ENCODE measurements at regions not wholly inside any gene's neighbourhood (a gene's known extent, or its start where the extent isn't known, plus 50 kb on each side); places are given as distances from the start of the nearest gene placed in this dataset.
"Not testable (repeated sequence)": the region's sequence is repeated elsewhere in the genome, so short reads cannot be mapped to it uniquely, and the experiment has no call there.

DNA sequence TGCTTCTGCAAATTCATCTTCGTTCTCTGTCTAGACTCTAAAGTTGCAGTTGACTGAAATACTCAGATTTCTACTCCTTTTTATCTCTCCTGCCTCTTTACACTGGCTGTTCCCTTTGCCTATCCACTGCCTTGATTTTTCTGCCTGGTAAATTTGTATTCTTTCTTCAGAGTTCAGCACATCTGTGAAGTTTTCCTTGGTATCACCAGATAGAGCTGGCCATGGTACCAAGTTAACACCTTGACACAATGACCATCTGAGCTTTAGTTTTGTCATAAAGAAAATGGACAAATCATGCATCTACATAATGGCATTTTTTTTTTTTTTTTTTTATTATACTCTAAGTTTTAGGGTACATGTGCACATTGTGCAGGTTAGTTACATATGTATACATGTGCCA, 143.0 kb downstream of the PPP1R3A start:
- no peak for DNase-seq

GRCh38 chr7:113775401-113775800, 143.4 kb downstream of the PPP1R3A start:
- DNase-seq, result no peak

- DNase-seq, result peak; percentile 3
Observed at GRCh38 chr7:113774182-113774807, 144.5 kb downstream of the PPP1R3A start.

DNA sequence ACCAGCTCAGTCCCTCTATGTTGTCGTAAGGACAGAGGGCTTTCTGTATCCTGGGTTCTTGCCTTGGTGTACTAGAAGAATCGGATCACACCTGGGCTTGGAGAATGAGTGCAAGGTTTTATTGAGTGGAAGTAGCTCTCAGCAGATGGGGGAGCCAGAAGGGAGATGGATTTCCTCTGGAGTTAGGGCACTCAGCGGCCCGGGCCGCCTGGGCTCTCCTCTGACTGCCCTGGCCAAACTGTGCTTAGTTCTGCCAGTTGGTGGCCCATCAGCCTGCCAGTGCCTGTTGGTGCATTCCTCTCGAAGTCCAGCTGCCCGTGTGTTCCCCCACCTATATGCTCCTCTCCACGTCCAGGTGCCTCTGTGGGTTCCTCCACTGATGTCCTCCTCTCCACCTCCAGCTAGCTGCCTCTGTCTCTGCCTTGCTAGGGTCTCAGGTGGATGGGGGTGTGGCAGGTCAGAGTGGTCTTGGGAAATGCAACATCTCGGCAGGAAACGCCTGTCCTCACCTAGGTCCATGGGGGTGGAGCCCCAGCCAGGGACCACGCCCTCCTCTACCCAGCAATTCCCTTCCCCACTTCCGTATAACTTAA, 148.6 kb downstream of the PPP1R3A start:
- no peak for DNase-seq

- DNase-seq, result no peak
Observed at GRCh38 chr7:113768387-113768786, 150.4 kb downstream of the PPP1R3A start.

GRCh38 chr7:113764401-113765035, 154.3 kb downstream of the PPP1R3A start:
- no peak for DNase-seq

GRCh38 chr7:113763226-113763625, 155.6 kb downstream of the PPP1R3A start:
- no peak for DNase-seq

DNA sequence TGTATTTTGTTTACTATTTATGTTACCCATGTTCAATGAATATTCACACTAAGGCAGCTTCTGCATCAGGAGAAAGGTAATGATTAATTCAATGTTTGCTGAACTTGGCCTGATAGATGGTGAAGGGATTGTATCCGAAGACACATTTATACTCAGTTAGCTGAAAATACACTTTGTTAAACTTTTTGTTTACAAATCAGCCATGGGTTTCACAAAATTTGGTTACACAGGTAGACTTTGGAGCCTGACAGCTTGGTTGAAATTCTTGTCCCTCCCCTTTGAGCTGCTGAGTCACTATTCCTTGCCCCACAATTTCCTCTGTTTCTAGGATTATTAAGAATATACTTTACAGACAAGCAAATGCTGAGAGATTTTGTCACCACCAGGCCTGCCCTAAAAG, 162.6 kb downstream of the PPP1R3A start:
- DNase-seq, result no peak

DNA sequence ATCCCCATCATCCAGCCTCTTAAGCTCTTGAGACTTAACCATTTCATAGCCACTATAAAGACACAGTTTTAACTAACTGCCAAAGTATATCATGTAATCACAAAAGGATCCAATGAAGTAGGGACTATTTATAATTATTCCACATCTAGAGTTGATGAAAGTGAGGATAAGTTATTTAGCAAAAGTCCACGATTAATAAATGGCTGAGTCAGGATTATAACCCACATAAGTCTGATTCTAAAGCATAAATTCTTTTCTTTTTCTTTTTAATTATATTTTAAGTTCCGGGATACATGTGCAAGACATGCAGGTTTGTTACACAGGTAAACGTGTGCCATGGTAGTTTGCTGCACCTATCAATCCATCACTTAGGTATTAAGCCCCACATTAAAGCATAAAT, 166.1 kb downstream of the PPP1R3A start:
- no peak for DNase-seq

DNA sequence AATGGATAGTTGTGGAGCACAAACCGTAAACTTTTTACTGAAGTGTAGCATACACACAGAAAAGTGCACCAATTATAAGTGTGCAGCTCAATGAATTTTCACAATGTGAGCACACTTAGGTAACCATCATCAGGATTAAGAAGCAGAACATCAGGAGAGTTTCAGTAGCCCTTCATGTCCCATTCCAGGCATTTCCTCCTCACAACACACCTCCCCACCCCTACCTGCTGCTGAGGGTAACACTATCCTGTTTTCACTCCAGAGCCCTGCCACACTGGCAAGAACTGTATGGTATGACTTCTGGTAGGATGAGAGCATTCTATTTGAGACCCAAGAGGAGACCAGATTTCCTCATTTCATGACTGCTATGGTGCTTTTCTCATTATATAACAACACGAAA, 166.5 kb downstream of the PPP1R3A start:
- DNase-seq, result no peak

GRCh38 chr7:113751547-113751946, 167.3 kb downstream of the PPP1R3A start:
- no peak for DNase-seq

GRCh38 chr7:113748385-113748784, 170.4 kb downstream of the PPP1R3A start:
- not testable (repeated sequence) for DNase-seq

- DNase-seq, result not testable (repeated sequence)
Observed at GRCh38 chr7:113742946-113743431, 175.8 kb downstream of the PPP1R3A start.

DNA sequence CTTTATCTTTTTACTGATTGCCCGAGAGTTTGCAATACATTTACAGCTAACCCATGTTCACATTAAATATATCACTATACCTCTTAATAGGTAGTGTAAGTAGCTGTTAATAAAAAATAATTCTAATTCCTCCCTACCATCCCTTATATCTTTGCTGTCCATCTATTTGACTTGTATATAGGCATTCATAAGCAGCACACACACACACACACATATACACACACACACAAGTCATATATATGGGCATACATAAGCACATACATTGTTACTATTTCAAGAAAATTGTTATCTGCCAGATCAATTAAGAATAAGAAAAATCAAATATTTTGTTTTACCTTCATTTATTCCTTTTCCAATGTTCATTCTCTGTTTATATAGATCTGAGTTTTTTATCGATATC, 176.4 kb downstream of the PPP1R3A start:
- DNase-seq, result no peak

- DNase-seq, result no peak
Observed at GRCh38 chr7:113731571-113731970, 187.2 kb downstream of the PPP1R3A start.

GRCh38 chr7:113730309-113730955, 188.4 kb downstream of the PPP1R3A start:
- no peak for DNase-seq

- DNase-seq, result no peak
Observed at GRCh38 chr7:113727486-113727885, 191.3 kb downstream of the PPP1R3A start.

GRCh38 chr7:113722006-113722405, 196.8 kb downstream of the PPP1R3A start:
- no peak for DNase-seq

GRCh38 chr7:113717739-113718138, 201.1 kb downstream of the PPP1R3A start:
- DNase-seq, result no peak

DNA sequence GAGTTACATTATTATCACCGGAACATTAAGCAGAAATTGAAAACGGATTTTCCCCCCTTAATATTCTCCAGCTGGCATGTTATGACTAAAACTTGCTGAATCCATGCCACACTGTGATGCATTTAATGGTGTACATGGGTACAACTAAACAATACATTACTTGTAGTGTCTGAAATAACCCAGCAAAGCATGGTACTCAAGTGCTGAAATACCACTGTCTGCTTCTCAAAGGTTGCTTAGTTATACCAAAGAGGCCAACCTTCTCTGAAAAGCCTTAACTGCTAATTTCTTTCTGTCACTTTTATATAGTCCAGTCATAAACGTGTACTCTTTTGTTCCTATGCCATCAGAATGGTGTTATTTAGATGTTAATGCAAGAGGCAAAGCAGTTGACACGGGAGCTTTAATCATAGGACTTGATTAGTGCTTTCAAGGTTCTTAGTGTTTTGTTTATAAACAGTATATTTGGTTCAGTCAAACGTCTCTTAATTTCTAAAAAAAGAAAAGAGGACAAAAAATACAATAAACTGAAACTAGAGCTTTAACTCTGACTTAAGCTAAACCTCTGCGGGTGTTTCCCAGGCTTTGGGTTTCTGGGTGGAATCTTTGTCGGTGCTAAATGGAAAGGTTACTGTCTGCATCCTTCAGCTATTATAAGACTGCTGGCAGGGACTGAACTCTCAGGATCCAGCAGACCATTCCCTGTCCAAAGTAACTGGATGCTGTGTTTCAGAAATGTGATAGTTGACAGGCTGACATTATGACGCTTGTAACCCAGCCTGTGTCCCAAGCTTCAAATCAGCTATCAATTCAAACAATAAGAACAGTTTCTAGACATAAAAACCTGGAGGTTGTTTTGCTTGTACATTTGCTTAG, 202.6 kb downstream of the PPP1R3A start:
- no peak for DNase-seq

GRCh38 chr7:113715262-113715661, 203.5 kb downstream of the PPP1R3A start:
- no peak for DNase-seq

DNA sequence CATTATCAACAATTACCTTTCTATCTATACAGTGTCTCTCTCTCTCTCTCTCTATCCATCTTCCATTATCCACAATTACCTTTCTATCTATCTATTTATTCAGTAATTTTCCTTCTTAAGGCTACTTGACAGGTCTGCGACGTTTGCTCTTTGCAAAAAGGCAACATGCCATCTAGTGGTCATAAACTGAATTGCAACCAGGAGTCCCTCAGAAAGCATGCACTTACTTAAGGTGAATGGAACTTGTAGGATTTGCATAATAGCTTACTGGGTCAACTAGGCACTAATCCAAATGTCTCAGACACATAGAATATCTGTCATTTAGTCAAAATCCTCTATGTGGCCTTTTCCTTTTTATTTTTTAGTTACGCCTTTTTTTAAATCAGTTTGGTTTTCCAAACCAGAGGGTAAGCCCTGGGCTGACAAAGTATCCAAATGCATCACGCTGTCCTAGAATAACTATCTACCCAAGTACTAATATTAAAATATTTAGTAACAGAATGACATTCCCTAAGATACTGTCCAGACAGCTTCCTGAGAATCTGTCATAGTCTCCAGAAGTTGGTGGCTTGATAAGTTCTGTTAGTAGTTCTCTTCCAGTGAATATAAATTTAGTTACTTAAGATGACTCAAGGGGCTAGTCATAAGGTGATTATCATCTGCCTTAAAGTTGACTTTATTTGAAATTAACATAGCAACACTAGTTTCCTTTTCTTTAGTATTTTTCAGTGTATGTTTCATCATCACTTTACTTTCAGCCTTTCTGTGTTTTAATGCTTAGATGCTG, 208.3 kb downstream of the PPP1R3A start:
- DNase-seq, result peak; percentile 66
